Neuronal stem cell (in vitro differentiated cells): ENCODE measurements at regions not wholly inside any gene's neighbourhood (a gene's known extent, or its start where the extent isn't known, plus 50 kb on each side); places are given as distances from the start of the nearest gene placed in this dataset.

ENCODE experiments used
- DNase-seq: peaks from one replicate; pipeline ENCODE4 v3.0.0-alpha.2; 2013; ENCODE audit warnings: low spot score
- H2AFZ ChIP-seq: one replicate; pipeline ENCODE4 v1.6.1; 2013; ENCODE audit warnings: mild to moderate bottlenecking, low read length, inconsistent platforms
- H2AK5ac ChIP-seq: 2 replicates; pipeline ENCODE4 v1.6.1; 2013; ENCODE audit warnings: low read depth, mild to moderate bottlenecking, inconsistent platforms, low read length, moderate library complexity, mixed read lengths
- H2BK120ac ChIP-seq: 2 replicates; pipeline ENCODE4 v1.6.1; 2013; ENCODE audit warnings: low read depth, mild to moderate bottlenecking, inconsistent platforms, low read length, moderate library complexity, mixed read lengths
- H2BK12ac ChIP-seq: one replicate; pipeline ENCODE4 v1.6.1; 2013; ENCODE audit warnings: low read length, inconsistent platforms
- H2BK15ac ChIP-seq: 2 replicates; pipeline ENCODE4 v1.6.1; 2013; ENCODE audit warnings: mild to moderate bottlenecking, low read length, inconsistent platforms, mixed read lengths
- H2BK5ac ChIP-seq: one replicate; pipeline ENCODE4 v1.6.1; 2013; ENCODE audit warnings: inconsistent platforms, mild to moderate bottlenecking, low read length, moderate library complexity
- H3K14ac ChIP-seq: one replicate; pipeline ENCODE4 v1.6.1; 2013; ENCODE audit warnings: low read length, inconsistent platforms
- H3K18ac ChIP-seq: 2 replicates; pipeline ENCODE4 v1.6.1; 2013; ENCODE audit warnings: low read length, inconsistent platforms
- H3K23ac ChIP-seq: 2 replicates; pipeline ENCODE4 v1.6.1; 2013; ENCODE audit warnings: low read depth, mild to moderate bottlenecking, mixed read lengths, low read length, inconsistent platforms; ENCODE audit not compliant: poor library complexity
- H3K27ac ChIP-seq: replicated peaks from 3 replicates; pipeline ENCODE4 v1.5.1; 2013; ENCODE audit warnings: low read length, inconsistent platforms
- H3K27me3 ChIP-seq, 3 experiments: 2 replicates each; pipeline ENCODE4 v1.6.1; 2013; ENCODE audit warnings: low read length in 3 of 3, mild to moderate bottlenecking in 2 of 3, inconsistent platforms in 1 of 3, low read depth in 1 of 3, mixed read lengths in 1 of 3, moderate library complexity in 1 of 3; ENCODE audit not compliant: control insufficient read depth in 3 of 3, insufficient read depth in 3 of 3
- H3K36me3 ChIP-seq, 2 donors: replicated peaks in 1 of 2; 2 replicates each; pipeline ENCODE4 v1.6.1; 2013; ENCODE audit warnings: low read length in 2 of 2; ENCODE audit not compliant: control insufficient read depth in 2 of 2, insufficient read depth in 2 of 2
- H3K4ac ChIP-seq: 2 replicates; pipeline ENCODE4 v1.6.1; 2013; ENCODE audit warnings: inconsistent platforms, mild to moderate bottlenecking, low read length, moderate library complexity
- H3K4me1 ChIP-seq, 2 donors: 1 replicate in 1 of 2; 2 replicates in 1 of 2; pipeline ENCODE4 v1.6.1; 2013; ENCODE audit warnings: low read length in 2 of 2, low read depth in 1 of 2; ENCODE audit not compliant: control insufficient read depth in 2 of 2, insufficient read depth in 1 of 2
- H3K4me2 ChIP-seq: one replicate; pipeline ENCODE4 v1.6.1; 2013; ENCODE audit warnings: mild to moderate bottlenecking, low read length, inconsistent platforms; ENCODE audit not compliant: insufficient read depth, poor library complexity, severe bottlenecking
- H3K4me3 ChIP-seq, 2 donors: 2 replicates each; pipeline ENCODE4 v1.5.1; 2013; ENCODE audit warnings: low read length in 2 of 2, mild to moderate bottlenecking in 2 of 2, inconsistent platforms in 1 of 2, moderate library complexity in 1 of 2
- H3K79me1 ChIP-seq: one replicate; pipeline ENCODE4 v1.6.1; 2013; ENCODE audit warnings: low read depth, mild to moderate bottlenecking, inconsistent platforms, low read length, moderate library complexity
- H3K9ac ChIP-seq: one replicate; pipeline ENCODE4 v1.6.1; 2013; ENCODE audit warnings: mild to moderate bottlenecking, low read depth, low read length, inconsistent platforms; ENCODE audit not compliant: poor library complexity
- H3K9me3 ChIP-seq, 2 donors: replicated peaks in 1 of 2; 2 replicates each; pipeline versions ENCODE3 to v1.6.1; 2013; ENCODE audit warnings: low read length in 2 of 2, mild to moderate bottlenecking in 2 of 2, inconsistent platforms in 1 of 2, low read depth in 1 of 2, mixed read lengths in 1 of 2, moderate library complexity in 1 of 2; ENCODE audit not compliant: control insufficient read depth in 2 of 2, insufficient read depth in 1 of 2
- H4K8ac ChIP-seq: one replicate; pipeline ENCODE4 v1.6.1; 2013; ENCODE audit warnings: low read depth, mild to moderate bottlenecking, inconsistent platforms, low read length, moderate library complexity
- H4K91ac ChIP-seq: one replicate; pipeline ENCODE4 v1.6.1; 2013; ENCODE audit warnings: low read length, low read depth, mild to moderate bottlenecking, inconsistent platforms; ENCODE audit not compliant: poor library complexity
- WGBS, 2 donors: extraction: QIAGEN DNeasy Blood & Tissue Kit; methylation state at CpG; one replicate each; pipeline ENCODE4 v1.1.7; 2013; ENCODE audit warnings: missing lambda C conversion rate in 2 of 2, mixed read lengths in 1 of 2; ENCODE audit not compliant: insufficient read length in 2 of 2, insufficient replicate concordance in 1 of 2; ENCODE audit errors: extremely low coverage in 2 of 2; 5-methylcytosine and 5-hydroxymethylcytosine counted together

- H4K8ac ChIP-seq, result no peak overlapping the region
- no peak overlapping the region for H3K4me2 ChIP-seq
- no CpG with 5 or more reads among the region's 2 CpGs for whole genome bisulfite sequencing, 2 donors
- H4K91ac ChIP-seq, result no peak overlapping the region
- H3K79me1 ChIP-seq, result no peaks in the 10 kb centered on the region
- no peak overlapping the region for H3K9ac ChIP-seq
- no peak overlapping the region for H3K18ac ChIP-seq
- H3K36me3 ChIP-seq, result no peaks in the 10 kb centered on the region
- H2AFZ ChIP-seq, result no peak overlapping the region
- H2BK120ac ChIP-seq, result no peak overlapping the region
- H3K9me3 ChIP-seq, result no peaks in the 10 kb centered on the region
- H2BK12ac ChIP-seq, result no peak overlapping the region
- H3K4me1 ChIP-seq, result no peaks in the 10 kb centered on the region
- H3K14ac ChIP-seq, result no peak overlapping the region
- H2AK5ac ChIP-seq, result no peak overlapping the region
- DNase-seq, result no peak
- no peak overlapping the region for H2BK5ac ChIP-seq
- H3K4me3 ChIP-seq, result no peak overlapping the region
- H3K27ac ChIP-seq, result no peak overlapping the region
- no peak overlapping the region for H3K4ac ChIP-seq
- no peaks in the 10 kb centered on the region for H3K27me3 ChIP-seq
- H2BK15ac ChIP-seq, result no peak overlapping the region
- H3K23ac ChIP-seq, result no peak overlapping the region
Measured at GRCh38 chr13:58792854-58793253, 1161.3 kb downstream of the PCDH17 start.

DNA sequence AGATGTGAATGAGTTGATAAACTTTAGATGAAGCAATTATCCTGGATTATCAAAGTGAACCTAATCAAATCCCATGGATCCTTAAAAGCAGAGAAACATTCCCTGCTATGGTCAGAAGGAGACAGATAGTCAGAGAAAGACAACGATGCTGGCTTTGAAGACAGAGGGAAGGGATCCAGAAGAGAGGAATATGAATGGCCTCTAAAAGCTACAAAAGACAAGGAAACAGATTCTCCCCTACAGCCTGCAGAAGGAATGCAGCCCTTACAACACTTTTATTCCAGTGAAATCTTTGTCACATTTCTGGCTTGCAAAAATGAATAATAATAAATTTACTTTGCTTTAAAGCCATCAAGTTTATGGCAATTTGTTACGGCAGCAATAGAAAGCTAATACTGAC lies 1164.2 kb downstream of the PCDH17 start:
- Histone ChIP-seq H2BK120ac (no peak overlapping the region), H3K36me3 (no peaks in the 10 kb centered on the region), H2BK12ac (no peak overlapping the region), H2BK5ac (no peak overlapping the region), H3K79me1 (no peaks in the 10 kb centered on the region), H2AK5ac (no peak overlapping the region), H4K8ac (no peak overlapping the region), H3K4me3 (no peak overlapping the region), H4K91ac (no peak overlapping the region), H3K4ac (no peak overlapping the region), H2BK15ac (no peak overlapping the region), H3K4me1 (no peaks in the 10 kb centered on the region), H3K27me3 (no peaks in the 10 kb centered on the region), H3K18ac (no peak overlapping the region), H3K9ac (no peak overlapping the region), H2AFZ (no peak overlapping the region), H3K9me3 (no peaks in the 10 kb centered on the region), H3K14ac (no peak overlapping the region), H3K4me2 (no peak overlapping the region), H3K27ac (no peak overlapping the region), H3K23ac (no peak overlapping the region)
- no peak for DNase-seq
- no CpG with 5 or more reads among the region's 2 CpGs for WGBS, 2 donors

GRCh38 chr13:58804832-58805231 lies 1173.3 kb downstream of the PCDH17 start:
- Histone ChIP-seq H3K23ac (no peak overlapping the region), H3K4me2 (no peak overlapping the region), H4K91ac (no peak overlapping the region), H2BK5ac (no peak overlapping the region), H3K9me3 (no peaks in the 10 kb centered on the region), H3K4ac (no peak overlapping the region), H3K27ac (no peak overlapping the region), H2AFZ (no peak overlapping the region), H2BK15ac (no peak overlapping the region), H2AK5ac (no peak overlapping the region), H3K4me1 (no peaks in the 10 kb centered on the region), H3K79me1 (no peaks in the 10 kb centered on the region), H3K36me3 (no peaks in the 10 kb centered on the region), H3K9ac (no peak overlapping the region), H3K14ac (no peak overlapping the region), H3K4me3 (no peak overlapping the region), H3K27me3 (no peaks in the 10 kb centered on the region), H2BK12ac (no peak overlapping the region), H2BK120ac (no peak overlapping the region), H4K8ac (no peak overlapping the region), H3K18ac (no peak overlapping the region)
- no peak for DNase-seq

GRCh38 chr13:58806401-58806800 lies 1174.9 kb downstream of the PCDH17 start:
- Histone ChIP-seq H3K4ac (no peak overlapping the region), H2BK120ac (no peak overlapping the region), H2BK5ac (no peak overlapping the region), H3K18ac (no peak overlapping the region), H4K8ac (no peak overlapping the region), H3K23ac (no peak overlapping the region), H3K27me3 (no peaks in the 10 kb centered on the region), H3K9ac (no peak overlapping the region), H3K14ac (no peak overlapping the region), H3K36me3 (no peaks in the 10 kb centered on the region), H2AFZ (peak overlapping the region; percentile 46), H3K79me1 (no peaks in the 10 kb centered on the region), H3K4me2 (no peak overlapping the region), H2BK15ac (no peak overlapping the region), H4K91ac (no peak overlapping the region), H3K27ac (no peak overlapping the region), H3K9me3 (no peaks in the 10 kb centered on the region), H2BK12ac (no peak overlapping the region), H3K4me1 (no peaks in the 10 kb centered on the region), H2AK5ac (no peak overlapping the region), H3K4me3 (no peak overlapping the region)
- WGBS, 2 donors, result no CpG with 5 or more reads among the region's 2 CpGs
- no peak for DNase-seq
